Choroid plexus epithelial cell (primary cell): ENCODE measurements at regions not wholly inside any gene's neighbourhood (a gene's known extent, or its start where the extent isn't known, plus 50 kb on each side); places are given as distances from the start of the nearest gene placed in this dataset.
"Not testable (repeated sequence)": the region's sequence is repeated elsewhere in the genome, so short reads cannot be mapped to it uniquely, and the experiment has no call there.

ENCODE experiments used
- DNase-seq: peaks from one replicate; pipeline ENCODE4 v3.0.0-alpha.2; 2010; ENCODE audit warnings: low read depth
- H3K4me3 ChIP-seq: 2 replicates; pipeline ENCODE4 v1.5.1; 2011; ENCODE audit warnings: low read depth, mild to moderate bottlenecking, control low read depth, low read length, moderate library complexity
- CTCF ChIP-seq: conservative IDR thresholded peaks from 2 replicates; pipeline ENCODE4 v1.5.1; 2011; ENCODE audit warnings: low read depth, mild to moderate bottlenecking, control low read depth, inconsistent platforms, low read length, moderate library complexity

GRCh38 chr4:186826846-186827533 is 103.3 kb upstream of the FAT1 start:
- DNase-seq = no peak
- no peak for TF ChIP-seq CTCF
- no peak overlapping the region for H3K4me3 ChIP-seq

GRCh38 chr4:186827534-186827897 is 103.9 kb upstream of the FAT1 start:
- H3K4me3 ChIP-seq = no peak overlapping the region
- no peak for DNase-seq
- TF ChIP-seq CTCF = no peak

GRCh38 chr4:186829097-186829496 is 105.4 kb upstream of the FAT1 start:
- no peak for DNase-seq
- H3K4me3 ChIP-seq = no peak overlapping the region
- no peak for TF ChIP-seq CTCF

- H3K4me3 ChIP-seq = no peak overlapping the region
- TF ChIP-seq CTCF = no peak
- peak; percentile 99 for DNase-seq
Observed at GRCh38 chr4:186829740-186830449, 106.2 kb upstream of the FAT1 start.

GRCh38 chr4:186831574-186831973 is 107.9 kb upstream of the FAT1 start:
- no peak for TF ChIP-seq CTCF
- DNase-seq = no peak
- no peak overlapping the region for H3K4me3 ChIP-seq

- no peak overlapping the region for H3K4me3 ChIP-seq
- DNase-seq = no peak
- no peak for TF ChIP-seq CTCF
Observed at GRCh38 chr4:186832906-186833305, 109.2 kb upstream of the FAT1 start.

- H3K4me3 ChIP-seq, DNase-seq: not testable (repeated sequence)
Observed at GRCh38 chr4:186837463-186837862, 113.8 kb upstream of the FAT1 start.
